OCI-LY1 (cell line): ENCODE measurements at regions not wholly inside any gene's neighbourhood (a gene's known extent, or its start where the extent isn't known, plus 50 kb on each side); places are given as distances from the start of the nearest gene placed in this dataset.

ENCODE experiments used
- H2AFZ ChIP-seq: fragments of 200-600 bp; sonication (generic), shearing (Covaris generic); 2 replicates; pipeline ENCODE4 v1.6.0; 2014; ENCODE audit warnings: antibody characterized with exemption, mild to moderate bottlenecking, low read length
- H3F3A ChIP-seq: fragments of 200-600 bp; sonication (generic), shearing (Covaris generic); 2 replicates; pipeline ENCODE4 v1.6.0; 2014; ENCODE audit warnings: mild to moderate bottlenecking, antibody characterized with exemption, low read length, moderate library complexity; ENCODE audit not compliant: insufficient read depth
- H3K27ac ChIP-seq: fragments of 200-600 bp; sonication (generic); 2 replicates; pipeline ENCODE4 v1.5.1; 2014; ENCODE audit warnings: low read length, mixed run types, mild to moderate bottlenecking, low read depth; ENCODE audit not compliant: poor library complexity, severe bottlenecking
- H3K27me3 ChIP-seq: fragments of 200-600 bp; sonication (generic); 2 replicates; pipeline ENCODE4 v1.6.0; 2014; ENCODE audit warnings: antibody characterized with exemption, mild to moderate bottlenecking, low read length, moderate library complexity; ENCODE audit not compliant: insufficient read depth
- H3K36me3 ChIP-seq: fragments of 200-600 bp; sonication (generic); 2 replicates; pipeline ENCODE4 v1.6.1; 2014; ENCODE audit warnings: mild to moderate bottlenecking, antibody characterized with exemption, low read length, moderate library complexity, mixed read lengths; ENCODE audit not compliant: insufficient read depth
- H3K4me1 ChIP-seq: fragments of 200-600 bp; sonication (generic); 2 replicates; pipeline ENCODE4 v1.5.1; 2014; ENCODE audit warnings: mild to moderate bottlenecking, low read length, moderate library complexity; ENCODE audit not compliant: insufficient read depth, severe bottlenecking
- H3K4me2 ChIP-seq: fragments of 200-600 bp; sonication (generic), shearing (Covaris generic); 2 replicates; pipeline ENCODE4 v1.6.1; 2014; ENCODE audit warnings: low read length
- H3K4me3 ChIP-seq: fragments of 200-600 bp; sonication (generic); 2 replicates; pipeline ENCODE4 v1.5.1; 2014; ENCODE audit warnings: low read length, low read depth, mild to moderate bottlenecking, mixed read lengths; ENCODE audit not compliant: poor library complexity, severe bottlenecking
- H3K79me2 ChIP-seq: fragments of 200-600 bp; shearing (Covaris generic); 2 replicates; pipeline ENCODE4 v1.6.1; 2016; ENCODE audit warnings: mixed run types, low read length, mixed read lengths; ENCODE audit not compliant: insufficient read depth
- H3K9ac ChIP-seq: fragments of 200-600 bp; sonication (generic), shearing (Covaris generic); 2 replicates; pipeline ENCODE4 v1.6.1; 2014; ENCODE audit warnings: mild to moderate bottlenecking, low read length, mixed read lengths
- H3K9me2 ChIP-seq: fragments of 200-600 bp; sonication (generic), shearing (Covaris generic); 2 replicates; pipeline ENCODE4 v1.6.1; 2014; ENCODE audit warnings: low read depth, mild to moderate bottlenecking, low read length, mixed read lengths
- H3K9me3 ChIP-seq: fragments of 200-600 bp; shearing (Covaris generic); 2 replicates; pipeline ENCODE4 v1.6.1; 2014; ENCODE audit warnings: low read length, mixed read lengths
- H4K20me1 ChIP-seq: fragments of 200-600 bp; sonication (generic), shearing (Covaris generic); 2 replicates; pipeline ENCODE4 v1.6.0; 2016; ENCODE audit warnings: mild to moderate bottlenecking, low read length; ENCODE audit not compliant: insufficient read depth
- EZH2 ChIP-seq: fragments of 200-600 bp; sonication (generic), shearing (Covaris generic); IDR thresholded peaks from 2 replicates; pipeline ENCODE4 v1.8.0; 2017; ENCODE audit warnings: borderline replicate concordance, mixed run types, mild to moderate bottlenecking, antibody characterized with exemption, low read length, moderate library complexity, mixed read lengths
- TF ChIP-seq, protein P1 (sequence below): fragments of 200-600 bp; sonication (generic), shearing (Covaris generic); IDR thresholded peaks from 2 replicates; pipeline ENCODE4 v1.5.1; 2017; ENCODE audit warnings: mild to moderate bottlenecking, antibody characterized with exemption, low read length, moderate library complexity, mixed read lengths

DNA sequence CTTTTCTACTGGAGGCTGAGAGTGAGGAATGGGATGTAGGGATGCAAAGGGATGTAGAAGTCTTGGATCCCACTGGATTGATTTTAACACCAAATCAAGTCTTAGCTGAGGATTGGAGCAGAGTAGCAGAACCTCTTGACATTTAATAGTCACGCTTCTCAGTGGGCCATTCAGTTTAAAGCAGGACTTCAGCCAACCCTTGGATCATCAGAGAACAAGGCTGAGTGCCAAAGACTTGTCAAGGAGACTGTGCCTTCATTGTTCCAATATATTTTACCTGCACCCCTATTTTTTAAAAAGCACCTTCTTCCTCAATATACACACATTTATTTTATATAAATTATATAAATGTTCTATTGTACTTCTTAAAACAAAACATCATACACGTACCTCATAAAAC, 242.4 kb upstream of the ST6GAL2 start:
- Histone ChIP-seq H3K79me2 (no peaks in the 10 kb centered on the region), H3K9me2 (no peaks in the 10 kb centered on the region), H2AFZ (no peak overlapping the region), H3F3A (no peaks in the 10 kb centered on the region), H3K27ac (no peak overlapping the region), H3K9me3 (no peaks in the 10 kb centered on the region), H3K4me3 (no peak overlapping the region), H3K36me3 (no peaks in the 10 kb centered on the region), H3K9ac (no peak overlapping the region), H4K20me1 (no peaks in the 10 kb centered on the region), H3K27me3 (no peaks in the 10 kb centered on the region), H3K4me2 (no peak overlapping the region), H3K4me1 (no peaks in the 10 kb centered on the region)
- TF ChIP-seq, protein P1, sequence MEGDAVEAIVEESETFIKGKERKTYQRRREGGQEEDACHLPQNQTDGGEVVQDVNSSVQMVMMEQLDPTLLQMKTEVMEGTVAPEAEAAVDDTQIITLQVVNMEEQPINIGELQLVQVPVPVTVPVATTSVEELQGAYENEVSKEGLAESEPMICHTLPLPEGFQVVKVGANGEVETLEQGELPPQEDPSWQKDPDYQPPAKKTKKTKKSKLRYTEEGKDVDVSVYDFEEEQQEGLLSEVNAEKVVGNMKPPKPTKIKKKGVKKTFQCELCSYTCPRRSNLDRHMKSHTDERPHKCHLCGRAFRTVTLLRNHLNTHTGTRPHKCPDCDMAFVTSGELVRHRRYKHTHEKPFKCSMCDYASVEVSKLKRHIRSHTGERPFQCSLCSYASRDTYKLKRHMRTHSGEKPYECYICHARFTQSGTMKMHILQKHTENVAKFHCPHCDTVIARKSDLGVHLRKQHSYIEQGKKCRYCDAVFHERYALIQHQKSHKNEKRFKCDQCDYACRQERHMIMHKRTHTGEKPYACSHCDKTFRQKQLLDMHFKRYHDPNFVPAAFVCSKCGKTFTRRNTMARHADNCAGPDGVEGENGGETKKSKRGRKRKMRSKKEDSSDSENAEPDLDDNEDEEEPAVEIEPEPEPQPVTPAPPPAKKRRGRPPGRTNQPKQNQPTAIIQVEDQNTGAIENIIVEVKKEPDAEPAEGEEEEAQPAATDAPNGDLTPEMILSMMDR, result no peak
- TF ChIP-seq EZH2, result no peak

DNA sequence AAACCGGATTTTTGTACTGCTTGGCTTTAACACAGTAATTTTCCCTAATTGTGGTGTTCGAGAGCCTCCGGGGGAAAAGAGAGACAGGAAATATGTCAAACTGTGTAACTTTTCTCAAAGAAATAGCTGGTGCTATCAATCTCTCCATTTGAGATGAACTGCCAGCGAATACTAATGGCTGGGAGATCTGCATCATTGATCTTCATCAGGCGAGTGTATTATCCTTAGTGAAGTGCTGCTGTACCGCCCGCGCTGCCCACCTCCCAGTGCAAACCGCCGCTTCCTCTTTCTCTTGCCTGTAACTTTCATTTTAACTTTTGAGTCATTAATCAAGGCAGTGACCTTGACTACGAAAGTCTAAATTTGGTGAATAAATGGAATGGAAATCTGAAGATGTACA, 246.1 kb upstream of the ST6GAL2 start:
- no peaks in the 10 kb centered on the region for H3K9me2 ChIP-seq
- H3K4me2 ChIP-seq, result no peak overlapping the region
- H3K9ac ChIP-seq, result no peak overlapping the region
- TF ChIP-seq EZH2, result no peak
- TF ChIP-seq, protein P1, result no peak
- no peaks in the 10 kb centered on the region for H3K9me3 ChIP-seq
- no peaks in the 10 kb centered on the region for H3K4me1 ChIP-seq
- no peaks in the 10 kb centered on the region for H3K79me2 ChIP-seq
- H3K4me3 ChIP-seq, result no peak overlapping the region
- no peaks in the 10 kb centered on the region for H3F3A ChIP-seq
- no peaks in the 10 kb centered on the region for H3K36me3 ChIP-seq
- H2AFZ ChIP-seq, result no peak overlapping the region
- no peaks in the 10 kb centered on the region for H4K20me1 ChIP-seq
- H3K27ac ChIP-seq, result no peak overlapping the region
- no peaks in the 10 kb centered on the region for H3K27me3 ChIP-seq

DNA sequence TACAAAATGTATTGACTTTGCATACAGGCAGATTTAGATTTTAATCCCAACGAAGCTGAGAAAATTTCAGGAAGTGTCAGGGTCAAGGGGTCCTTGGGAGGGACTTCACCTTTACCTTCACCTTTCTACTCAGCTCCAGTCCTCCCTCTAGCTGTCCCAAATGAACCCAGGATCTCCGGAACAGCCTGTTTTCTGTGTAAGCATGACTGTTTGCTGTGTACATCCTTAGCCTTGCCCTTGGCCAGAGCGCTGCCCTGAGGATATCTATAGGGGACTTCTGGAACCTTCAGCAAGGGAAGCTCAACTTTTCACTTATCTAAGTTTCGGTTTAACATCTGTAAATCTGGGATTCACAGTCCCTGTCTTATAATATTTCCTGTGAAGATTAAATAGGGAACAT, 246.8 kb upstream of the ST6GAL2 start:
- Histone ChIP-seq H3K36me3 (no peaks in the 10 kb centered on the region), H3K4me2 (no peak overlapping the region), H3K9ac (no peak overlapping the region), H3F3A (no peaks in the 10 kb centered on the region), H3K9me2 (no peaks in the 10 kb centered on the region), H3K4me3 (no peak overlapping the region), H3K9me3 (no peaks in the 10 kb centered on the region), H3K4me1 (no peaks in the 10 kb centered on the region), H4K20me1 (no peaks in the 10 kb centered on the region), H3K27ac (no peak overlapping the region), H3K79me2 (no peaks in the 10 kb centered on the region), H3K27me3 (no peaks in the 10 kb centered on the region), H2AFZ (no peak overlapping the region)
- TF ChIP-seq, protein P1, result no peak
- TF ChIP-seq EZH2, result no peak
